22Rv1 (cell line): ENCODE measurements at regions not wholly inside any gene's neighbourhood (a gene's known extent, or its start where the extent isn't known, plus 50 kb on each side); places are given as distances from the start of the nearest gene placed in this dataset.
A peak's percentile ranks its signal among the peaks of the same experiment; 100 is the strongest.

Source experiments
- H3K27ac ChIP-seq: fragments of 450-650 bp; 2 replicates; pipeline ENCODE4 v1.5.1; 2017
- CTCF ChIP-seq: fragments of 450-650 bp; IDR thresholded peaks from 2 replicates; pipeline ENCODE4 v1.5.1; 2017; ENCODE audit warnings: mild to moderate bottlenecking
- ZFX ChIP-seq: fragments of 450-650 bp; IDR thresholded peaks from 2 replicates; pipeline ENCODE4 v1.6.1; 2017; ENCODE audit warnings: antibody characterized with exemption, borderline replicate concordance

GRCh38 chr5:88660264-88660946, 222.6 kb downstream of the MEF2C start:
- H3K27ac ChIP-seq, result peak overlapping the region; percentile 84
- no peak for TF ChIP-seq CTCF
- TF ChIP-seq ZFX, result no peak

DNA sequence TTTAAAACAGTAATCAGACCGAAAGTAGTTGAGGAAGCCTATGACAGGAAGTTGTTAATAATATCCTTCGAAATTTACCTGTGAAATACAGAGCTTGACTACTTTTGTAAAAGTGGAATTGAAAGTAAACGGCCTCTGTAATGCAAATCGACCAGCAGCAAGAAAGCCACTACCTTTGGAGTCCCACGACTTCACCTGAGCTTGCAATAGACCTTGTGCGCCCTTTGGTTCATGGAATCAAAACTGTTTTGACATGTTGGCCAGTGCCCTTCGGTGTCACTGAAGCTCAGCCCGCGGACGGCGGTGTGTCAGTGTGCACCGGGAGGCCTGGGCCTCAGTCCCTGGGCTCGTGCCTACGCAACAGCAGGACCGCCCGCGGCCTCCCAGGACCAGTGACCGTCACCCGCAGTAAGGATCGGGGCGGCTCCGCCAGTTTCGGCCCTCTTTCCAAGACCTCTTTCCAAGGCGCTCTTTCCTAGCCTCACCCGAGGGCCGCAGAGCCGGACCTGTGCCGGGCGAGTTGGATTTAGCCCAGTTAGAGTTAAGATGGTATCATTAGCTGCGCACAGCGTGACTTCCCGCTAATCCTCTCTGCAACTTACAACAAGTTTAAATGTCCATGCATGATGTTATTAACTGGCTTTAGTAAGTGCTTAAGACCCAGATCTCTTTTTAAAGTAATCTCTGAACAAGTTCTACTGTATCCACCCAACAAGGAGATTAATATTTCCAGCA, 223.3 kb downstream of the MEF2C start:
- H3K27ac ChIP-seq, result no peak overlapping the region
- TF ChIP-seq CTCF, result no peak
- no peak for TF ChIP-seq ZFX

GRCh38 chr5:88658886-88659285, 224.1 kb downstream of the MEF2C start:
- no peak overlapping the region for H3K27ac ChIP-seq
- no peak for TF ChIP-seq CTCF
- no peak for TF ChIP-seq ZFX

DNA sequence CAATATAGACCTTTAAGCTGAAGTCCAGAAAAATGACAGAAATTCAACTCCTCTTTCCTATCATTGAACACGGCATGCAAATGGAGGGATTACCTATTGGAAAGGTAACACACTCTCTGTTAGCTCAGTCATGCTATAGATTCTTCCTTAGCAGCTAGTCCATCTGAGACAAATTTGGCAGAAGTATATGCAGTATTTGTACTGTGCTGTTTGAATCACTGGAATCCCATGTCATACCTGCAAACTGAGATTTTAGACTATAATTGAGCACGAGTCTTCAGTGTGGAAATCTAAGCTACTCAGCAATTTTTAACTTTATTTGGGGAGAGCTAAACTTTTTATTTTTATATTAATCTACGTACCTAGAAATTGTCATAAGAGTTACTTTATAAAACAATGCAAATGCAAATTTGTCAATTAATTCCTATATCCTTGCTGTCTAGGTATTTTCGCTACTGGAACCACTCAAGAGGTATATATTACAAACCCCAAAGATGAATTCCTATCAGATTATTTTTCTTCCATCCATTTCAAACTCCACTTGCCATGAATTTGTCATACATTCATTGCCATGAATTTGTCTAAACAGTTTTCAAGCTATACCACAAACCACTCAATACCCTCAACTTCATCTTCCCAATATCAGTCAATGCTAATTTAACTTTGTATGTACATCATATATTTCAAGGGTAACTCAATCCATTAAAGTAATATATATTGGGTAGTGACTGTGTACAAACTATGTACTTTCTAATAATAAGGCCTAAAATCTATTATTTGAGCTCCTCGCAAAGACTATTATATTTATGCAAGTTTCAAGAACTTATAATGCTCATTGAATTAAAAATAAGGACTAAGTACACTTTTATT, 224.8 kb downstream of the MEF2C start:
- no peak for TF ChIP-seq ZFX
- TF ChIP-seq CTCF, result no peak
- H3K27ac ChIP-seq, result no peak overlapping the region

- no peak for TF ChIP-seq ZFX
- no peak for TF ChIP-seq CTCF
- H3K27ac ChIP-seq, result no peak overlapping the region
These were observed 225.8 kb downstream of the MEF2C start for GRCh38 chr5:88657136-88657535.

DNA sequence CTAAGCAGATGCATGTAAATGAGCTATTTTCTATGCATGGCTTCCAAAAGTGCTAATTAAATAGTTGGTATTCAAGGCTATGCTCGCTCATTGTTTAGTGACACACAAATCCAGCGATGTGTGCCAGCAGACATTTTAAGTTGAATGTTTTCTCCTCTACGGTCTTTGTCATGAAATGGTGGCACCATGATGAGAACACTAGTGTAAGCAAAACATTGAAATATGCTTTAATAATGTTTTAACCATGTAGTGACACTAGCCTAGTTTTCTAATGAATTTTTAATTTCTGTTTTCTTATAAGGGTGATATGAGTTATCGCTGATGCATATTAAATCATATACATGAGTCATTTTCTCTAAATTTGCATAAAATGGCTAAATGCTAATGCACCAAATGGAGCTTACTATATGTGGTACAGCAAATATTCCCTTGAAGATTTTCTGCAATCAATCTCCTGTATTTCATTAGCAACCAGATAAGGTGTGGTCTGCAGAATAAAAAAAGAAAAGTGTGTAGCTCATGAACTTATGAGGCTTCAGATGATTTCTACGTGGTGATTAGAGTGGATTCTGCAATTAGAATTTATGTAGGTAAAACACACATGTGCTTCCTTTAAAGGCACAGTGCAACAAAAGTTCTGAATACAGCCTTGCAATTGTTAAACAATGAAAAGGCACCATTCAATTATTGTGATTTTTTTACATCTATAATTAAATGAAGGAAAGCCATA, 226.6 kb downstream of the MEF2C start:
- H3K27ac ChIP-seq, result no peak overlapping the region
- TF ChIP-seq ZFX (no peak), CTCF (no peak)
